IMR-90 (cell line): ENCODE measurements at regions not wholly inside any gene's neighbourhood (a gene's known extent, or its start where the extent isn't known, plus 50 kb on each side); places are given as distances from the start of the nearest gene placed in this dataset.
"Not testable (repeated sequence)": the region's sequence is repeated elsewhere in the genome, so short reads cannot be mapped to it uniquely, and the experiment has no call there.

Experiments
- ATAC-seq: fragments of 200-7000 bp; cut with Tn5 transposase; 2 replicates; pipeline ENCODE4 v1.9.1; 2020; ENCODE audit warnings: low read depth, mild to moderate bottlenecking, moderate library complexity
- BruUV-seq: library from RNA; stranded (reverse); fragments of 400-500 nt; replicated peaks from 2 replicates; lab custom pipeline; 2021; lab: Mats Ljungman, UMichigan
- CTCF ChIA-PET: fragments of 300-600 bp; formaldehyde crosslinking; extraction: SDS; loops from one replicate; lab custom pipeline; 2021; ENCODE audit warnings: antibody characterized with exemption; lab: Yijun Ruan, JAX
- POLR2A ChIA-PET: fragments of 300-600 bp; sonication (Branson Sonifier 250); formaldehyde crosslinking; loops from one replicate; lab custom pipeline; 2022; ENCODE audit warnings: antibody characterized with exemption; ENCODE audit not compliant: unreplicated experiment; lab: Charles Lee
- DNase-seq: peaks from one replicate; pipeline ENCODE4 v3.0.0; 2013
- H2AFZ ChIP-seq: replicated peaks from 2 replicates; pipeline ENCODE3; 2013; ENCODE audit warnings: low read length, mild to moderate bottlenecking; ENCODE audit not compliant: poor library complexity
- H2AK5ac ChIP-seq: 2 replicates; pipeline ENCODE4 v1.6.1; 2013; ENCODE audit warnings: low read depth, low read length, inconsistent platforms
- H2AK9ac ChIP-seq: replicated peaks from 2 replicates; pipeline ENCODE3; 2013; ENCODE audit warnings: mild to moderate bottlenecking, low read depth, low read length, moderate library complexity; ENCODE audit not compliant: poor library complexity
- H2BK120ac ChIP-seq: 2 replicates; pipeline ENCODE4 v1.6.1; 2013; ENCODE audit warnings: low read depth, low read length, inconsistent platforms
- H2BK15ac ChIP-seq: 3 replicates; pipeline ENCODE4 v1.6.1; 2013; ENCODE audit warnings: low read depth, low read length, inconsistent platforms
- H2BK20ac ChIP-seq: 2 replicates; pipeline ENCODE4 v1.6.1; 2013; ENCODE audit warnings: low read depth, mild to moderate bottlenecking, inconsistent platforms, low read length, moderate library complexity
- H2BK5ac ChIP-seq: 2 replicates; pipeline ENCODE4 v1.6.1; 2013; ENCODE audit warnings: mild to moderate bottlenecking, low read depth, low read length, inconsistent platforms; ENCODE audit not compliant: poor library complexity, severe bottlenecking
- H3K14ac ChIP-seq: replicated peaks from 2 replicates; pipeline ENCODE4 v1.6.1; 2013; ENCODE audit warnings: low read depth, low read length, inconsistent platforms
- H3K18ac ChIP-seq: 2 replicates; pipeline ENCODE4 v1.6.1; 2013; ENCODE audit warnings: low read depth, low read length, control low read depth
- H3K23ac ChIP-seq: 2 replicates; pipeline ENCODE4 v1.6.1; 2013; ENCODE audit warnings: low read depth, low read length, inconsistent platforms
- H3K27ac ChIP-seq: 2 replicates; pipeline ENCODE4 v1.5.1; 2013; ENCODE audit warnings: mild to moderate bottlenecking, control low read depth, low read length; ENCODE audit not compliant: insufficient read depth
- H3K27me3 ChIP-seq: 2 replicates; pipeline ENCODE4 v1.6.1; 2013; ENCODE audit warnings: low read length; ENCODE audit not compliant: control insufficient read depth, insufficient read depth
- H3K36me3 ChIP-seq: 2 replicates; pipeline ENCODE4 v1.6.1; 2013; ENCODE audit warnings: low read length, mixed read lengths; ENCODE audit not compliant: control insufficient read depth, insufficient read depth
- H3K4ac ChIP-seq: 2 replicates; pipeline ENCODE4 v1.6.1; 2013; ENCODE audit warnings: low read depth, low read length, inconsistent platforms
- H3K4me1 ChIP-seq: 2 replicates; pipeline ENCODE4 v1.6.1; 2013; ENCODE audit warnings: low read length, mixed read lengths; ENCODE audit not compliant: control insufficient read depth, insufficient read depth
- H3K4me2 ChIP-seq: 2 replicates; pipeline ENCODE4 v1.6.1; 2013; ENCODE audit warnings: low read depth, mild to moderate bottlenecking, control low read depth, low read length, moderate library complexity
- H3K4me3 ChIP-seq: 2 replicates; pipeline ENCODE4 v1.5.1; 2013; ENCODE audit warnings: low read depth, mild to moderate bottlenecking, control low read depth, low read length, moderate library complexity; ENCODE audit not compliant: insufficient read depth
- H3K56ac ChIP-seq: 2 replicates; pipeline ENCODE4 v1.6.1; 2013; ENCODE audit warnings: low read length, inconsistent platforms; ENCODE audit not compliant: insufficient read depth; ENCODE audit errors: extremely low read depth
- H3K79me1 ChIP-seq, 2 experiments: 2 replicates each; pipeline ENCODE4 v1.6.1; 2013; ENCODE audit warnings: low read length in 2 of 2, inconsistent platforms in 1 of 2, low read depth in 1 of 2
- H3K9ac ChIP-seq: 2 replicates; pipeline ENCODE4 v1.6.1; 2013; ENCODE audit warnings: low read depth, low read length, control low read depth
- H3K9me1 ChIP-seq: 2 replicates; pipeline ENCODE4 v1.6.1; 2013; ENCODE audit warnings: low read length, inconsistent platforms; ENCODE audit not compliant: insufficient read depth
- H3K9me3 ChIP-seq: 2 replicates; pipeline ENCODE4 v1.6.1; 2013; ENCODE audit warnings: low read length; ENCODE audit not compliant: control insufficient read depth, insufficient read depth
- H4K20me1 ChIP-seq: 2 replicates; pipeline ENCODE4 v1.6.1; 2013; ENCODE audit warnings: low read length, inconsistent platforms; ENCODE audit not compliant: insufficient read depth
- H4K5ac ChIP-seq: 2 replicates; pipeline ENCODE4 v1.6.1; 2013; ENCODE audit warnings: mild to moderate bottlenecking, low read depth, low read length, control low read depth
- H4K8ac ChIP-seq, 2 experiments: 2 replicates each; pipeline ENCODE4 v1.6.1; 2013; ENCODE audit warnings: low read depth in 2 of 2, low read length in 2 of 2, control low read depth in 1 of 2, inconsistent platforms in 1 of 2
- H4K91ac ChIP-seq: 2 replicates; pipeline ENCODE4 v1.6.1; 2013; ENCODE audit warnings: low read depth, low read length, inconsistent platforms; ENCODE audit not compliant: insufficient read depth
- WGBS, 2 experiments: methylation state at CpG; one replicate each; pipeline versions ENCODE4 v1.1.5 to v1.1.7; 2013; ENCODE audit warnings: missing lambda C conversion rate in 2 of 2; ENCODE audit not compliant: insufficient read length in 1 of 2; ENCODE audit errors: extremely low coverage in 2 of 2; 5-methylcytosine and 5-hydroxymethylcytosine counted together
- dilution Hi-C: fragments of 300-500 bp; cut with HindIII; formaldehyde crosslinking; loops from one replicate; pipeline ENCODE4 v1.14.3; 2018; ENCODE audit warnings: low sequenced_read_pairs; ENCODE audit not compliant: unreplicated experiment
- in situ Hi-C: fragments of 300-500 bp; cut with MboI; formaldehyde crosslinking; loops from 3 replicates; pipeline ENCODE4 v1.14.3; 2019; ENCODE audit warnings: low sequenced_read_pairs, inconsistent platforms, mixed read lengths
- intact Hi-C: fragments of 100-400 bp; cut with micrococcal nuclease; formaldehyde crosslinking; loops from 2 replicates; pipeline ENCODE4 v1.10.0; 2022

DNA sequence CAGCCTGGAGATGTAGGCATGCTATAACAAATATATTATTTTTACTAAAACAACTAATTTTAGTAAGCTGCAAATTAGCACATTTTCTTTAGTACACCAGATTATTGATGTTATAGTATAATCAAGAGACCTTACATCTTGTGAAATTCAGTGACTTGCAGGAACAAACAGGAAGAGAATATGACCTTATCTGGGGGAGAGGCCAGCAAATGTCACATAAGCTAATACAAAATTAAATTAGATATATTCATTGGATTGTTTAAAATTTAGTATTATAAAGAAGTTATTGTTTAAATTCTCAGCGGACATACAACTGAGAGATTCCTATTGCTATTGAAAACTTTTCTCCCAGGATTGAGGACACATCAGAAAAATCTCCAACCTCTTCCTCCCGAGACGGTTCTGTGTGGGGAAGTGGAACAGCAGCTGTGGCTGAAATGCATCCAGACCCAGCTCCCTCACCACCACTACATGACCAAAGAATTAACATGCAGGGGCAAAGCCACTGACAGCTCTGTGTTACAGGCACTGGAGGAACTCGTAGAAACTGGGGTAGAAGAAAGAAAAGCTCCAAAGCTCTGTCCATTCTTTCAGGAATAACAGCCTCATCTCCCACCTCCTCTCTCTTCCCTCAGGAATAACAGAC is 744.2 kb downstream of the TMEM121 start:
- H4K8ac ChIP-seq, H3K23ac ChIP-seq, H3K14ac ChIP-seq, H2BK15ac ChIP-seq, H2BK20ac ChIP-seq, H2AK5ac ChIP-seq, H3K9ac ChIP-seq, H2BK120ac ChIP-seq, H3K27ac ChIP-seq, H3K27me3 ChIP-seq, H2BK5ac ChIP-seq, H4K20me1 ChIP-seq, H4K91ac ChIP-seq, H3K36me3 ChIP-seq, POLR2A ChIA-PET, ATAC-seq, H3K79me1 ChIP-seq, H3K4me2 ChIP-seq, H3K4me3 ChIP-seq, H4K5ac ChIP-seq, DNase-seq, H2AFZ ChIP-seq, H2AK9ac ChIP-seq, in situ Hi-C loops, H3K9me1 ChIP-seq, H3K56ac ChIP-seq, dilution Hi-C loops, H3K18ac ChIP-seq, H3K4ac ChIP-seq, CTCF ChIA-PET, BruUV-seq, H3K4me1 ChIP-seq: not testable (repeated sequence)
- H3K9me3 ChIP-seq = peaks cover 33% of the 10 kb centered on the region
- intact Hi-C loops = loop anchor here (1.0 kb wide), 1 partner anchor 8 kb away; no protein-coding TSS in a partner anchor
- no CpG with 5 or more reads among the region's 4 CpGs for WGBS, 2 experiments
